Astrocyte (in vitro differentiated cells and primary cell): ENCODE measurements at regions not wholly inside any gene's neighbourhood (a gene's known extent, or its start where the extent isn't known, plus 50 kb on each side); places are given as distances from the start of the nearest gene placed in this dataset.

Source experiments
- DNase-seq: peaks from one replicate; pipeline ENCODE4 v3.0.0-alpha.2; 2010; ENCODE audit warnings: low read depth
- FAIRE-seq: peaks from 2 replicates; lab custom pipeline; 2011; peaks lifted over from hg19 to GRCh38; lab: Jason Lieb, UNC
- H2AFZ ChIP-seq: 2 replicates; pipeline ENCODE4 v1.6.0; 2012; ENCODE audit warnings: low read depth, low read length, inconsistent platforms
- H3K27ac ChIP-seq: 2 replicates; pipeline ENCODE4 v1.5.1; 2011; ENCODE audit warnings: low read depth, low read length, inconsistent platforms
- H3K27me3 ChIP-seq: 2 replicates; pipeline ENCODE4 v1.6.0; 2011; ENCODE audit warnings: low read length, inconsistent platforms; ENCODE audit not compliant: insufficient read depth
- H3K36me3 ChIP-seq: 2 replicates; pipeline ENCODE4 v1.5.1; 2011; ENCODE audit warnings: low read length, inconsistent platforms; ENCODE audit not compliant: insufficient read depth
- H3K4me1 ChIP-seq: 2 replicates; pipeline ENCODE4 v1.5.1; 2011; ENCODE audit warnings: low read length, inconsistent platforms; ENCODE audit not compliant: insufficient read depth
- H3K4me2 ChIP-seq: 2 replicates; pipeline ENCODE4 v1.6.0; 2012; ENCODE audit warnings: low read length, inconsistent platforms
- H3K4me3 ChIP-seq: 2 replicates; pipeline ENCODE4 v1.5.1; 2011; ENCODE audit warnings: low read depth, mild to moderate bottlenecking, low read length, inconsistent platforms; ENCODE audit not compliant: insufficient read depth
- H3K79me2 ChIP-seq: 2 replicates; pipeline ENCODE4 v1.6.0; 2012; ENCODE audit warnings: mild to moderate bottlenecking, low read length, inconsistent platforms; ENCODE audit not compliant: insufficient read depth
- H3K9ac ChIP-seq: 2 replicates; pipeline ENCODE4 v1.6.0; 2012; ENCODE audit warnings: mild to moderate bottlenecking, low read length, inconsistent platforms
- H3K9me3 ChIP-seq: 2 replicates; pipeline ENCODE4 v1.5.1; 2012; ENCODE audit warnings: low read depth, mild to moderate bottlenecking, low read length, inconsistent platforms; ENCODE audit not compliant: insufficient read depth
- H4K20me1 ChIP-seq: 2 replicates; pipeline ENCODE4 v1.6.0; 2012; ENCODE audit warnings: low read length, inconsistent platforms; ENCODE audit not compliant: insufficient read depth
- H3K27ac Mint-ChIP-seq: one replicate; pipeline ENCODE4 v1.8.0; 2021; ENCODE audit warnings: mild to moderate bottlenecking, mixed read lengths; ENCODE audit not compliant: unreplicated experiment
- H3K27me3 Mint-ChIP-seq: one replicate; pipeline ENCODE4 v1.8.0; 2021; ENCODE audit warnings: low read depth, mixed read lengths; ENCODE audit not compliant: unreplicated experiment
- H3K36me3 Mint-ChIP-seq: one replicate; pipeline ENCODE4 v1.8.0; 2021; ENCODE audit warnings: low read depth, mixed read lengths; ENCODE audit not compliant: unreplicated experiment
- H3K4me1 Mint-ChIP-seq: one replicate; pipeline ENCODE4 v1.8.0; 2021; ENCODE audit warnings: low read depth, mixed read lengths; ENCODE audit not compliant: unreplicated experiment
- H3K4me3 Mint-ChIP-seq: one replicate; pipeline ENCODE4 v1.8.0; 2021; ENCODE audit warnings: mild to moderate bottlenecking, moderate library complexity, mixed read lengths; ENCODE audit not compliant: unreplicated experiment
- H3K9me3 Mint-ChIP-seq: one replicate; pipeline ENCODE4 v1.8.0; 2021; ENCODE audit warnings: mild to moderate bottlenecking, mixed read lengths; ENCODE audit not compliant: unreplicated experiment
- EZH2 ChIP-seq: IDR thresholded peaks from 2 replicates; pipeline ENCODE4 v1.6.1; 2012; ENCODE audit warnings: mild to moderate bottlenecking, low read length, inconsistent platforms; ENCODE audit not compliant: insufficient read depth
- TF ChIP-seq, protein P1 (sequence below): IDR thresholded peaks from 2 replicates; pipeline ENCODE4 v1.5.1; 2011; ENCODE audit warnings: low read depth, mild to moderate bottlenecking, inconsistent platforms, low read length, moderate library complexity; ENCODE audit not compliant: insufficient read depth

DNA sequence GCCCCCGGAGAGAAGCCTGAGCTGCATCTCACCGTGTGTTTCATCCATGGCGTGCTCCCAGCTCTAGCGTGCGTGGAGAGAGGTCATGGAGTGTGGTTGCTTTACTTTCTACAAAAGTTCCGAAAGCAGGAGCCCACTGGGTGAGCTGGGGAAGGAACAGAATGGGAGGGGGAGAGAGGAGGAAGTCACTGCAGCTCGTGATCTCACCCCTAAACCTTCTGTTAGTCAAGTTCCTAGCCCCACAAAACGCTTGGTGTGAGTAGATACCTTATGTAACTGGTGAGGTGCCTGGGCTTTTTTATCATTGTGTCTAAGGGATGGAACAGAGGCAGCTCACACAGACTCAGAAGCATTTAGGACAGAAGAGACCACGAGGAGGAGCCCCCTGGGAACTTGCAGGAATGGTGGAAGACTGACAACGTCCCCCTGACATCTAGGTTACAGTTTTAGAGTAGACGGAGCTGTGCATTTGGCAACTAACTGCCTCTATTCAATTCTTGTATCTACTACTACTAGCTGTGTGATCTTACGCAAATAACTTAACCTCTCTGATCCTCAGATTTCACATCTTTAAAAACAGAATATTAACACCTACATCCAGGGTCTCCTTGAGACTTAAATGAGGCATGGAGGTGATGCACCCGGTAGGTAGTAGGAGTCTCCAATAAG is 123.3 kb downstream of the ARL4C start:
- TF ChIP-seq EZH2 = no peak
- TF ChIP-seq, protein P1, sequence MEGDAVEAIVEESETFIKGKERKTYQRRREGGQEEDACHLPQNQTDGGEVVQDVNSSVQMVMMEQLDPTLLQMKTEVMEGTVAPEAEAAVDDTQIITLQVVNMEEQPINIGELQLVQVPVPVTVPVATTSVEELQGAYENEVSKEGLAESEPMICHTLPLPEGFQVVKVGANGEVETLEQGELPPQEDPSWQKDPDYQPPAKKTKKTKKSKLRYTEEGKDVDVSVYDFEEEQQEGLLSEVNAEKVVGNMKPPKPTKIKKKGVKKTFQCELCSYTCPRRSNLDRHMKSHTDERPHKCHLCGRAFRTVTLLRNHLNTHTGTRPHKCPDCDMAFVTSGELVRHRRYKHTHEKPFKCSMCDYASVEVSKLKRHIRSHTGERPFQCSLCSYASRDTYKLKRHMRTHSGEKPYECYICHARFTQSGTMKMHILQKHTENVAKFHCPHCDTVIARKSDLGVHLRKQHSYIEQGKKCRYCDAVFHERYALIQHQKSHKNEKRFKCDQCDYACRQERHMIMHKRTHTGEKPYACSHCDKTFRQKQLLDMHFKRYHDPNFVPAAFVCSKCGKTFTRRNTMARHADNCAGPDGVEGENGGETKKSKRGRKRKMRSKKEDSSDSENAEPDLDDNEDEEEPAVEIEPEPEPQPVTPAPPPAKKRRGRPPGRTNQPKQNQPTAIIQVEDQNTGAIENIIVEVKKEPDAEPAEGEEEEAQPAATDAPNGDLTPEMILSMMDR = no peak
- H3K4me1 ChIP-seq = peaks cover 15% of the 10 kb centered on the region
- no peaks in the 10 kb centered on the region for H3K9me3 ChIP-seq
- FAIRE-seq (no peak), DNase-seq (no peak)
- no peaks in the 10 kb centered on the region for H4K20me1 ChIP-seq
- no peak overlapping the region for H2AFZ ChIP-seq
- no peaks in the 10 kb centered on the region for H3K27me3 ChIP-seq
- Mint-ChIP-seq H3K27me3 (peaks cover 8% of the 10 kb centered on the region), H3K27ac (peak overlapping the region; percentile 12), H3K9me3 (peaks cover 2% of the 10 kb centered on the region), H3K4me1 (peaks cover 20% of the 10 kb centered on the region), H3K36me3 (no peaks in the 10 kb centered on the region), H3K4me3 (no peak overlapping the region)
- no peaks in the 10 kb centered on the region for H3K36me3 ChIP-seq
- no peaks in the 10 kb centered on the region for H3K79me2 ChIP-seq
- H3K9ac ChIP-seq = no peak overlapping the region
- H3K4me2 ChIP-seq = no peak overlapping the region
- H3K4me3 ChIP-seq = no peak overlapping the region
- H3K27ac ChIP-seq = no peak overlapping the region

DNA sequence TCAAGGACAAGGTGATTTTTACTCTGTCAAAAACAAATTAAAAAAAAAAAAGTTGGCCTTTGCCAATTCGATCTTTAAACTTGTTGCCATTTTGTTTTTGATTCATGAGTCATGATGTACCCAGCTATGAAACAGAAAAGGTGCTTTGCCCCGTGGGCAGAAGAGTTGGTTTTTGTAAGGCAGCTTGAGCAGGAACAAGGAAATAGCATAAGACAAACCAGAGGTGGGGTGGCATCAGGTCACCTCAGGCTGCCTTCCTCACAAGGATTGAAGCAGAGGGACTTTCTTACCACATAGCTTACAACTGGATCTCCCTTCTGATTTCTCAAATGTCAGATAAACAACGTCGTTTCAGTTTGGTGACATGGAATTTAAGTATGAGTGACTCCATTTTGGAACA is 123.8 kb downstream of the ARL4C start:
- Histone ChIP-seq H3K4me1 (peaks cover 10% of the 10 kb centered on the region), H3K36me3 (no peaks in the 10 kb centered on the region), H3K4me2 (no peak overlapping the region), H3K27ac (no peak overlapping the region), H4K20me1 (no peaks in the 10 kb centered on the region), H3K79me2 (no peaks in the 10 kb centered on the region), H3K9me3 (no peaks in the 10 kb centered on the region), H2AFZ (no peak overlapping the region), H3K9ac (no peak overlapping the region), H3K4me3 (no peak overlapping the region), H3K27me3 (no peaks in the 10 kb centered on the region)
- no peak for FAIRE-seq
- Mint-ChIP-seq H3K27ac (peak overlapping the region; percentile 12), H3K4me1 (peaks cover 19% of the 10 kb centered on the region), H3K4me3 (no peak overlapping the region), H3K27me3 (peaks cover 8% of the 10 kb centered on the region), H3K36me3 (no peaks in the 10 kb centered on the region), H3K9me3 (peaks cover under 1% of the 10 kb centered on the region)
- TF ChIP-seq, protein P1 = no peak
- TF ChIP-seq EZH2 = no peak
- DNase-seq = no peak

DNA sequence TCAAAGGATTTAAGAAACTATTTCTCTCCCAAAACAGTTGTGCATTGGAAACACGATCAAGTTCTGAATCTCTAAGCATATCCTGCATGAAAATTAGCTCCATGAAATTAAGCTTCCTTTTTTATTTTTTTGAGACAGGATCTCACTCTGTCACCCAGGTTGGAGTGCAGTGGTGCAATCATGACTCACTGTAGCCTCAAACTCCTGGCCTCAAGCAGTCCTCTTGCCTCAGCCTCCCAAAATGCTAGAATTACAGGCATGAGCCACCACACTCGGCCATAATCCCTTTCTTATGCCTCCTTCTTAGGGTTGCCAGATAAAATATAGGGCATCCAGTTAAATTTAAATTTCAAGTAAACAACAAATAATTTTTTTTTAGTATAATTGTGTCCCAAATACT is 124.4 kb downstream of the ARL4C start:
- Histone ChIP-seq H4K20me1 (no peaks in the 10 kb centered on the region), H3K27me3 (no peaks in the 10 kb centered on the region), H3K4me2 (no peak overlapping the region), H3K9ac (no peak overlapping the region), H3K9me3 (no peaks in the 10 kb centered on the region), H3K27ac (no peak overlapping the region), H3K36me3 (no peaks in the 10 kb centered on the region), H3K4me1 (peaks cover 5% of the 10 kb centered on the region), H2AFZ (no peak overlapping the region), H3K79me2 (no peaks in the 10 kb centered on the region), H3K4me3 (no peak overlapping the region)
- H3K4me3 Mint-ChIP-seq = no peak overlapping the region
- H3K27me3 Mint-ChIP-seq = peaks cover 8% of the 10 kb centered on the region
- no peak for FAIRE-seq
- no peaks in the 10 kb centered on the region for H3K9me3 Mint-ChIP-seq
- H3K36me3 Mint-ChIP-seq = no peaks in the 10 kb centered on the region
- peaks cover 13% of the 10 kb centered on the region for H3K4me1 Mint-ChIP-seq
- TF ChIP-seq, protein P1 = no peak
- no peak for TF ChIP-seq EZH2
- no peak for DNase-seq
- no peak overlapping the region for H3K27ac Mint-ChIP-seq
